Neural cell (in vitro differentiated cells): ENCODE measurements at regions not wholly inside any gene's neighbourhood (a gene's known extent, or its start where the extent isn't known, plus 50 kb on each side); places are given as distances from the start of the nearest gene placed in this dataset.
A peak's percentile ranks its signal among the peaks of the same experiment; 100 is the strongest.

Experiments used
- H2AFZ ChIP-seq: fragments of 200-600, 300-800 bp; sonication (generic), shearing (Covaris generic); 2 replicates; pipeline ENCODE4 v1.6.0; 2014; ENCODE audit warnings: low read depth, mild to moderate bottlenecking, antibody characterized with exemption, low read length, moderate library complexity
- H3F3A ChIP-seq: fragments of 200-600 bp; shearing (Covaris generic); 2 replicates; pipeline ENCODE4 v1.6.1; 2016; ENCODE audit warnings: mild to moderate bottlenecking, moderate library complexity, mixed read lengths, antibody characterized with exemption, low read length; ENCODE audit not compliant: insufficient read depth, poor library complexity, severe bottlenecking
- H3K27ac ChIP-seq: fragments of 200-600, 300-800 bp; sonication (generic), shearing (Covaris generic); 2 replicates; pipeline ENCODE4 v1.5.1; 2014; ENCODE audit warnings: mild to moderate bottlenecking, low read length, moderate library complexity
- H3K27me3 ChIP-seq: fragments of 300-800, 200-600 bp; sonication (generic), shearing (Covaris generic); 2 replicates; pipeline ENCODE4 v1.6.0; 2014; ENCODE audit warnings: mild to moderate bottlenecking, low read depth, low read length, moderate library complexity; ENCODE audit not compliant: insufficient read depth
- H3K36me3 ChIP-seq: fragments of 300-800, 200-600 bp; sonication (generic), shearing (Covaris generic); 2 replicates; pipeline ENCODE4 v1.5.1; 2014; ENCODE audit warnings: mild to moderate bottlenecking, antibody characterized with exemption, low read length, moderate library complexity; ENCODE audit not compliant: insufficient read depth
- H3K4me2 ChIP-seq: fragments of 300-800, 200-600 bp; sonication (generic), shearing (Covaris generic); 2 replicates; pipeline ENCODE4 v1.6.0; 2014; ENCODE audit warnings: mild to moderate bottlenecking, low read length
- H3K4me3 ChIP-seq: fragments of 300-800, 200-600 bp; sonication (generic), shearing (Covaris generic); 2 replicates; pipeline ENCODE4 v1.5.1; 2014; ENCODE audit warnings: mild to moderate bottlenecking, low read length, moderate library complexity
- H3K79me2 ChIP-seq: fragments of 200-600 bp; shearing (Covaris generic); replicated peaks from 2 replicates; pipeline ENCODE4 v1.6.0; 2014; ENCODE audit warnings: mild to moderate bottlenecking, low read length, moderate library complexity; ENCODE audit not compliant: insufficient read depth
- H3K9ac ChIP-seq: fragments of 300-800, 200-600 bp; sonication (generic), shearing (Covaris generic); 2 replicates; pipeline ENCODE4 v1.6.1; 2016; ENCODE audit warnings: mild to moderate bottlenecking, low read length, mixed read lengths
- H3K9me2 ChIP-seq: fragments of 200-600 bp; shearing (Covaris generic); 2 replicates; pipeline ENCODE4 v1.6.1; 2016; ENCODE audit warnings: mild to moderate bottlenecking, low read length, mixed read lengths; ENCODE audit not compliant: insufficient read depth
- H3K9me3 ChIP-seq: fragments of 200-600, 300-800 bp; sonication (generic), shearing (Covaris generic); 2 replicates; pipeline ENCODE4 v1.6.1; 2016; ENCODE audit warnings: mild to moderate bottlenecking, mixed run types, low read length, moderate library complexity, mixed read lengths
- H4K20me1 ChIP-seq: fragments of 200-600 bp; shearing (Covaris generic); 2 replicates; pipeline ENCODE4 v1.6.1; 2016; ENCODE audit warnings: mild to moderate bottlenecking, mixed run types; ENCODE audit not compliant: insufficient read depth
- CTCF ChIP-seq: fragments of 450-650 bp; IDR thresholded peaks from 2 replicates; pipeline ENCODE4 v1.5.1; 2014; ENCODE audit warnings: antibody characterized with exemption, mild to moderate bottlenecking, moderate library complexity; ENCODE audit not compliant: poor library complexity, severe bottlenecking
- EP300 ChIP-seq: fragments of 450-650 bp; conservative IDR thresholded peaks from 2 replicates; pipeline ENCODE4 v1.6.1; 2014; ENCODE audit warnings: antibody characterized with exemption, mild to moderate bottlenecking, moderate library complexity; ENCODE audit not compliant: poor library complexity, severe bottlenecking
- EZH2 ChIP-seq: fragments of 200-600, 300-800 bp; shearing (Covaris generic), sonication (generic); IDR thresholded peaks from 2 replicates; pipeline ENCODE4 v1.6.1; 2014; ENCODE audit warnings: antibody characterized with exemption, low read length, borderline replicate concordance, mild to moderate bottlenecking; ENCODE audit not compliant: insufficient read depth, poor library complexity, severe bottlenecking
- MXI1 ChIP-seq: fragments of 450-650 bp; conservative IDR thresholded peaks from 2 replicates; pipeline ENCODE4 v1.6.1; 2014; ENCODE audit warnings: antibody characterized with exemption, mild to moderate bottlenecking; ENCODE audit not compliant: poor library complexity, severe bottlenecking
- POLR2AphosphoS5 ChIP-seq: IDR thresholded peaks from 2 replicates; pipeline ENCODE4 v1.6.1; 2012
- RAD21 ChIP-seq: fragments of 450-650 bp; conservative IDR thresholded peaks from 2 replicates; pipeline ENCODE4 v1.6.1; 2014; ENCODE audit warnings: antibody characterized with exemption, mild to moderate bottlenecking, moderate library complexity
- REST ChIP-seq: IDR thresholded peaks from 2 replicates; pipeline ENCODE4 v1.6.1; 2012; ENCODE audit warnings: borderline replicate concordance
- TAF1 ChIP-seq: IDR thresholded peaks from 2 replicates; pipeline ENCODE4 v1.6.1; 2012; ENCODE audit warnings: low read depth

- H3K9me3 ChIP-seq = no peaks in the 10 kb centered on the region
- H3K4me2 ChIP-seq = no peak overlapping the region
- no peak overlapping the region for H3K27ac ChIP-seq
- H3K36me3 ChIP-seq = no peaks in the 10 kb centered on the region
- H3K9ac ChIP-seq = no peak overlapping the region
- H3K9me2 ChIP-seq = no peaks in the 10 kb centered on the region
- no peaks in the 10 kb centered on the region for H4K20me1 ChIP-seq
- no peaks in the 10 kb centered on the region for H3F3A ChIP-seq
- H3K27me3 ChIP-seq = no peaks in the 10 kb centered on the region
- H2AFZ ChIP-seq = peak overlapping the region; percentile 11
- TF ChIP-seq REST = no peak
- TF ChIP-seq MXI1 = no peak
- no peaks in the 10 kb centered on the region for H3K79me2 ChIP-seq
- no peak overlapping the region for H3K4me3 ChIP-seq
Measured at GRCh38 chr9:26516773-26517343, 375.7 kb downstream of the CAAP1 start.

- H3K36me3 ChIP-seq = no peaks in the 10 kb centered on the region
- TF ChIP-seq EP300 = no peak
- TF ChIP-seq EZH2 = no peak
- no peak for TF ChIP-seq RAD21
Measured at GRCh38 chr9:26513730-26514129, 378.9 kb downstream of the CAAP1 start.

GRCh38 chr9:26510137-26510536, 382.5 kb downstream of the CAAP1 start:
- no peaks in the 10 kb centered on the region for H4K20me1 ChIP-seq
- no peak overlapping the region for H3K9ac ChIP-seq
- H3K9me2 ChIP-seq = no peaks in the 10 kb centered on the region
- H3K9me3 ChIP-seq = no peaks in the 10 kb centered on the region
- H3K4me2 ChIP-seq = no peak overlapping the region
- TF ChIP-seq EP300 = no peak
- no peak for TF ChIP-seq REST
- no peak for TF ChIP-seq TAF1
- TF ChIP-seq POLR2AphosphoS5 = no peak
- no peak for TF ChIP-seq CTCF
- H2AFZ ChIP-seq = no peak overlapping the region
- no peak overlapping the region for H3K4me3 ChIP-seq
- H3K27ac ChIP-seq = no peak overlapping the region
- no peaks in the 10 kb centered on the region for H3K79me2 ChIP-seq
- no peaks in the 10 kb centered on the region for H3F3A ChIP-seq
- H3K36me3 ChIP-seq = no peaks in the 10 kb centered on the region
- H3K27me3 ChIP-seq = no peaks in the 10 kb centered on the region

More at GRCh38 chr9:26513730-26514129, 378.9 kb downstream of the CAAP1 start:
- no peak overlapping the region for H2AFZ ChIP-seq
- no peaks in the 10 kb centered on the region for H4K20me1 ChIP-seq
- H3K9me2 ChIP-seq = no peaks in the 10 kb centered on the region
- no peaks in the 10 kb centered on the region for H3K9me3 ChIP-seq
- H3K4me2 ChIP-seq = no peak overlapping the region
- H3K4me3 ChIP-seq = no peak overlapping the region
- no peak overlapping the region for H3K9ac ChIP-seq
- no peak overlapping the region for H3K27ac ChIP-seq
- H3K27me3 ChIP-seq = no peaks in the 10 kb centered on the region
- H3K79me2 ChIP-seq = no peaks in the 10 kb centered on the region
- no peaks in the 10 kb centered on the region for H3F3A ChIP-seq
